ENCODE measurements at regions not wholly inside any gene's neighbourhood (a gene's known extent, or its start where the extent isn't known, plus 50 kb on each side); places are given as distances from the start of the nearest gene placed in this dataset.

DNA sequence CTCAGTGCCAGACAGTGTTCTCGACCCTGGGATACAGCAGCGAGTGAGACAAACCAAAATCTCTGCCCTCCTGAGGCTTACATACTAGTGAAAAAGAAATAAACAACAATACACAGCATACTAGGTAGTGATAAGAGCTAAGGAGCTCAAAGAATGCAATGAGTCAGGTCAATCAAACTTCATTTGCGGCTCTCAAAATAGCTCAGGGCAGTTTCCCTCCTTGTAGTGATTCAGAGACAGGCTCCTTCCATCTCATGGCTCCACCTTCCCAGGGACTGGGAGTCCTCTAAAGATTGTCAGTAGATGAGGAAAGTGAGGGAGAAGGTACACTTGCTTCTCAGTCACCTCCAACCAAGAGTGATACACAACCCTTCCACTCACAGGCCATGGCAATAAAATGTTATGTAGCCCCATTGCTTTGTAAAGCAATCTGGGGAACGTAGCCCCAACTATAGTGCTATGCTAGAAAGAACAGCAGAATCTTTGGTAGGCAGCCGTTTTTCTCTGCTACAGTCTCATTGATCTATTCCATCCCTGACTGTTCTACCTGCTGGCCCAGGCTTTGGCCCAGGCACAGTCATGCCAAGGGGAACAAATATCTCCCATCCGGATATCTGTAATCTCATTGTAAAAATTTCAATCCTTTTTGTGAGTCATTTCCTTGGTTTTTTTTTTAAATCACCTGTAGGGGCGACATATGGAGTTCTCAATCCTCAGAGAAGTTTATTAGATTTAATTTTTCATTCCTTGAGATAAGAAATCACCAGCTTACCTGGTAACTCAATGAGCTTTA lies 183.1 kb upstream of the S100G start:
- Histone ChIP-seq H3K27ac (ENCODE audit: low read depth, low read length) (no peak overlapping the region), H2AFZ (ENCODE audit: low read length) (no peak overlapping the region), H3K4me1 (ENCODE audit: insufficient read depth, low read length) (peaks cover 23% of the 10 kb centered on the region), H3K9me3 (ENCODE audit: low read depth, low read length) (no peaks in the 10 kb centered on the region), H3K36me3 (ENCODE audit: insufficient read depth, low read length) (no peaks in the 10 kb centered on the region), H3K4me2 (ENCODE audit: insufficient read depth, low read length) (no peak overlapping the region), H3K79me2 (ENCODE audit: insufficient read depth, low read length) (no peaks in the 10 kb centered on the region), H3K4me3 (ENCODE audit: insufficient read depth, low read length) (no peak overlapping the region), H4K20me1 (ENCODE audit: insufficient read depth, low read length) (no peaks in the 10 kb centered on the region), H3K27me3 (ENCODE audit: insufficient read depth, low read length) (peaks cover 6% of the 10 kb centered on the region)
- DNase-seq (ENCODE audit: insufficient read length, low spot score, missing footprints) = no peak
- TF ChIP-seq, protein P1, sequence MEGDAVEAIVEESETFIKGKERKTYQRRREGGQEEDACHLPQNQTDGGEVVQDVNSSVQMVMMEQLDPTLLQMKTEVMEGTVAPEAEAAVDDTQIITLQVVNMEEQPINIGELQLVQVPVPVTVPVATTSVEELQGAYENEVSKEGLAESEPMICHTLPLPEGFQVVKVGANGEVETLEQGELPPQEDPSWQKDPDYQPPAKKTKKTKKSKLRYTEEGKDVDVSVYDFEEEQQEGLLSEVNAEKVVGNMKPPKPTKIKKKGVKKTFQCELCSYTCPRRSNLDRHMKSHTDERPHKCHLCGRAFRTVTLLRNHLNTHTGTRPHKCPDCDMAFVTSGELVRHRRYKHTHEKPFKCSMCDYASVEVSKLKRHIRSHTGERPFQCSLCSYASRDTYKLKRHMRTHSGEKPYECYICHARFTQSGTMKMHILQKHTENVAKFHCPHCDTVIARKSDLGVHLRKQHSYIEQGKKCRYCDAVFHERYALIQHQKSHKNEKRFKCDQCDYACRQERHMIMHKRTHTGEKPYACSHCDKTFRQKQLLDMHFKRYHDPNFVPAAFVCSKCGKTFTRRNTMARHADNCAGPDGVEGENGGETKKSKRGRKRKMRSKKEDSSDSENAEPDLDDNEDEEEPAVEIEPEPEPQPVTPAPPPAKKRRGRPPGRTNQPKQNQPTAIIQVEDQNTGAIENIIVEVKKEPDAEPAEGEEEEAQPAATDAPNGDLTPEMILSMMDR (IDR thresholded peaks at IDR 0.05; ENCODE audit: extremely low read depth, low read depth, low read length) = no peak

DNA sequence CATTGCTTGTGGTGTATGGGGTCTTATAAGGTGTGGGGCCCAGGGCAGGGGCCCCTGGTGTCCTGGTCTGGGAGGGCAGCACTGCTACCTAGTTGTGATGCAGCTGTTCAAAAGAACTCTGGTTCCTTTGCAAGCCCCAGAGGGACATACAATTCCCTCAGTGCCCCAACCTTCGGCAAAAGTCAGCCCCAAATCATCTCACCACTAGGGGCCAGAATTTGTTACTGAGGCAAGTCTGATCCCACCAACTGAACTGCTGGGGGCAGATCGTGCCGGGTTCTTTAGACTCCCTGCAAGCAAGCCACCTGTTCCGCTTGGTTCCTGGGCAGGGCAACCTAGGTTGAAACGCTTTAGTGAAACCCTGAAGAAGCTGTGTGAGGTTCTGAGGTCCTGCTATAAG lies 180.1 kb upstream of the S100G start:
- Histone ChIP-seq H3K36me3 (ENCODE audit: insufficient read depth, low read length) (no peaks in the 10 kb centered on the region), H3K79me2 (ENCODE audit: insufficient read depth, low read length) (no peaks in the 10 kb centered on the region), H3K27ac (ENCODE audit: low read depth, low read length) (no peak overlapping the region), H3K4me1 (ENCODE audit: insufficient read depth, low read length) (peaks cover 8% of the 10 kb centered on the region), H2AFZ (ENCODE audit: low read length) (no peak overlapping the region), H3K9me3 (ENCODE audit: low read depth, low read length) (no peaks in the 10 kb centered on the region), H3K27me3 (ENCODE audit: insufficient read depth, low read length) (peaks cover 6% of the 10 kb centered on the region), H3K4me3 (ENCODE audit: insufficient read depth, low read length) (no peak overlapping the region), H4K20me1 (ENCODE audit: insufficient read depth, low read length) (no peaks in the 10 kb centered on the region), H3K4me2 (ENCODE audit: insufficient read depth, low read length) (no peak overlapping the region)
- TF ChIP-seq, protein P1 (IDR thresholded peaks at IDR 0.05; ENCODE audit: extremely low read depth, low read depth, low read length) = peak; percentile 24
- peak; percentile 19 for DNase-seq (ENCODE audit: insufficient read length, low spot score, missing footprints)

DNA sequence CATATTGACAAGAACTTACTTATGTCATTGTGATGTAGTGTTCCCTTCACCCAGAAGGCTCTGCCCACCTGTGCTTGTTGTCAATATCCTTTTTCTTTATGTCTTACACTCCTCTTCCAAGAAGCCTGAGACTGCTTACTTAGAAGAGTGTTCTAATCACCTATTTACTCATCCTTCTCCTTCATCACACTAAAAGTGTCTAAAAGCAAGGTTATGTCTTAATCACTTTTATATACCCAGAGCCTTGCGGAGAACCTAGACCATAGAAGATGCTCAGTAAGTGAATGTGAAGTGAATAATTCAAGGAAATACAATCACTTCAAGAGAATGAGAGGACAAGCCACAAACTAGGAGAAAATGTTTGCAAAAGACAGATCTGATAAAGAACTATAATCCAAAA lies 177.6 kb upstream of the S100G start:
- Histone ChIP-seq H3K4me1 (ENCODE audit: insufficient read depth, low read length) (no peaks in the 10 kb centered on the region), H2AFZ (ENCODE audit: low read length) (no peak overlapping the region), H3K4me2 (ENCODE audit: insufficient read depth, low read length) (no peak overlapping the region), H3K9me3 (ENCODE audit: low read depth, low read length) (no peaks in the 10 kb centered on the region), H4K20me1 (ENCODE audit: insufficient read depth, low read length) (no peaks in the 10 kb centered on the region), H3K4me3 (ENCODE audit: insufficient read depth, low read length) (no peak overlapping the region), H3K27me3 (ENCODE audit: insufficient read depth, low read length) (peaks cover 6% of the 10 kb centered on the region), H3K27ac (ENCODE audit: low read depth, low read length) (no peak overlapping the region), H3K79me2 (ENCODE audit: insufficient read depth, low read length) (no peaks in the 10 kb centered on the region), H3K36me3 (ENCODE audit: insufficient read depth, low read length) (no peaks in the 10 kb centered on the region)
- TF ChIP-seq, protein P1 (IDR thresholded peaks at IDR 0.05; ENCODE audit: extremely low read depth, low read depth, low read length) = no peak
- no peak for DNase-seq (ENCODE audit: insufficient read length, low spot score, missing footprints)

DNA sequence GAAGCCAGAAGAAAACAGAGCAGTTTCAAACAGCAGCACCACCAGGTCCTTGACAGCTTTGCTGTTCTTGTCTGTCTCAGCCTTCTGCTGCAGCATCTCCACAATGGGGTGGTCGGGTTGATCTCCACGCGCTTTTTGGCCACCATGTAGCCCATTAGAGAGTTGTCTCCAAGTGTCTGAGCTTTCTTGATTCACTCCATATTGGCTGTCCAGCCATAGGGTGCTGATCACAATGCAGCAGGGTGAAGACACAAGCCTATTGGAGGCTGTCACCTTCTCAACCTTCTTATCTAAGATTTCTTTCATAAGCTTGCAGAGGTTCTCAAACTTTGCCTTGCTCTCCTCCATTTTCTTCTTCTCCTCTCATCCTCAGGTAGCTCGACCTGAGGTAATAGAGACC lies 175.4 kb upstream of the S100G start:
- Histone ChIP-seq H3K27me3 (ENCODE audit: insufficient read depth, low read length) (no peaks in the 10 kb centered on the region), H3K4me3 (ENCODE audit: insufficient read depth, low read length) (no peak overlapping the region), H3K4me2 (ENCODE audit: insufficient read depth, low read length) (no peak overlapping the region), H4K20me1 (ENCODE audit: insufficient read depth, low read length) (no peaks in the 10 kb centered on the region), H3K9me3 (ENCODE audit: low read depth, low read length) (no peaks in the 10 kb centered on the region), H3K36me3 (ENCODE audit: insufficient read depth, low read length) (no peaks in the 10 kb centered on the region), H3K27ac (ENCODE audit: low read depth, low read length) (no peak overlapping the region), H3K4me1 (ENCODE audit: insufficient read depth, low read length) (peaks cover 7% of the 10 kb centered on the region), H3K79me2 (ENCODE audit: insufficient read depth, low read length) (no peaks in the 10 kb centered on the region), H2AFZ (ENCODE audit: low read length) (no peak overlapping the region)
- TF ChIP-seq, protein P1 (IDR thresholded peaks at IDR 0.05; ENCODE audit: extremely low read depth, low read depth, low read length) = no peak
- no peak for DNase-seq (ENCODE audit: insufficient read length, low spot score, missing footprints)
